NCI-H1092 treated with DMSO at 0.1 percent for 48 hours (cell line): ENCODE measurements at regions not wholly inside any gene's neighbourhood (a gene's known extent, or its start where the extent isn't known, plus 50 kb on each side); places are given as distances from the start of the nearest gene placed in this dataset.
"Not testable (repeated sequence)": the region's sequence is repeated elsewhere in the genome, so short reads cannot be mapped to it uniquely, and the experiment has no call there.

ENCODE experiments used
- DNase-seq: peaks from one replicate; lab custom pipeline; 2025; lab: John Stamatoyannopoulos, UW

DNA sequence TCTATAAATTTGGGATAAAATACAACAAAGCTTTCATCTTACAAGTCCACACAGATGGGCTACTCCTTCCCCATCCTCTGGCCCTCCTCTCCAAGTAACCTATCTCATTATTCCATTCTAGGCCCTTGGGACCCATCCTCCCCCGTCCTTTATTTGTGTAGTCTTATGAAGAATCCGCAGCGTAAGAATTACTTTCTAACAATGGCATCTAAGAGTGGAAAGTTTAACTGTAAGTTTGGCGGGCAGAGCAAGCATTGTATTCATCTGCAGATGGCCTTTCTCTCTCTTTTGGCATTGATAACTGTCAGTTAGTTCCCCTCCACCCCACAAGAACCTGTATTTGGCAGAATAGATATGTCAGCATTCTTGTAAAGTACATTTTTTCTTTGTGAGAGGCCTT, 91.9 kb upstream of the TSPAN2 start:
- no peak for DNase-seq

DNA sequence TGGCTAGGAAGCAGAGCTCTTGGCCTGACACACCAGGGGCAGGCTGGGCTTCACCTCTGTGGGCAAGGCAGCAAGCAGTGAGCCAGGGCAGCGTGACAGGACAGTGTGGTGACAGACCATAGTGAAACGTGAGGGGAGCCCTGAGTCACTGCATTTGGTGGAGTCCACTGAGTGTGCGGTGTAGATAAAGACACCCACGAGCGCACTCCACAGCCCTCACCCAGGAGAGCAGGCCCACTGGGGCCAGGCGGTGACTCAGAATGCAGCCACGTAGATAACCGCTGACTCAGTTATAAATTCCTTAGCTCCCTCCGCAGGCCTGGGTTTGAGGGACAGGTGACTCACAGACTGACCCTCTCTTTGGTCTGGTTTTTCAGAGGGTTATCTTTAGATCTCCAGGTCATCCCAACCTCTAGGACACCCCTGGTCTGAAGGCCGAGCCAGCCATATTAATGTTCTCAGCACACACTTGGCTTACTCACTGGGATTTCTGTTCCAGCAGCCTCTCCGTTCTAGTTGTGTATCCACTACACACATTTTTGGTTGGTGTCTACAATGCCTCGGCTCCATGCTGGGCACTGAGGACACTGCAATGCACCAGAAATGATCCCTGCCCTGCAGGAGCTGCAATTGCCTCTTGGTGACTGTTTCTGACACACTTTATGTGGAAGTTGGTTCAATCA, 90.2 kb upstream of the TSPAN2 start:
- no peak for DNase-seq

DNA sequence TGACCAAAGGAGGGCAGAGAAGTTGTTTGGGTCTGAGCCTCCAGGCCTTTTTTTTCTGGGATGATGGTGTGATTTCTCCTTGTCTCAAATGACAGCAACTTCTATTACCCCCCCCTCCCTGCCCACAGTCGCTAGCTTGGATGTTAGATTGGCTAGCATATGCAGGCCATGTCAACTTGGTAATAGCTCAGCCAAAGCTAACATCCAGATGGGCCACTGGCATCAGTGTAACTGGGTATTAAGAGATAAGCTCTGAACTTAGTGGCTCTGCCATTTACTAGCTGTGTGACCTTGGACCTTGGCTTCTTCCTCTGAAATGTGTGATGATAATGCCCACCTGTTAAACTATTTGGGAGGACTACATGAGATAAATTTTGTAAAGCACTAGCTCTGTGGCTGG, 86.9 kb upstream of the TSPAN2 start:
- DNase-seq, result no peak

DNA sequence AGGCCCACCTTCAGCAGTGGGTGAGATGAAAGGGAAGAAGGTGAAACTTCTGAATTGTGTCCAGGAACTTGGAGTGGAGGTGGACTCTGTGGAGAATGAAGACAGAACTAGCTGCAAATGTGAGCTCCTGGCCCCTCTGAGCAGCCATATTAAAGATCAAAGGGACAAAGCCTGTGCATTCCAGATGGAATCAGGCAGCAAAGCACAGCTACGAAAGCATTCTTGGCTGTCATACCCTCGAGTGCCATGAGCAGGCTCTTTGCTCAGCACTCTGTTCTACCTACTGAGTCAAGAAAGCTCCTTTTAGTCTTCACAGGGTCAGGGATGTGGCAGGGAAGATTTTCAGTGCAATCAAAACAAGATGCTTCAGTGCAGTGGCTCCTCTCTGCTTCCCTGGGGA, 86.3 kb upstream of the TSPAN2 start:
- DNase-seq, result no peak

DNA sequence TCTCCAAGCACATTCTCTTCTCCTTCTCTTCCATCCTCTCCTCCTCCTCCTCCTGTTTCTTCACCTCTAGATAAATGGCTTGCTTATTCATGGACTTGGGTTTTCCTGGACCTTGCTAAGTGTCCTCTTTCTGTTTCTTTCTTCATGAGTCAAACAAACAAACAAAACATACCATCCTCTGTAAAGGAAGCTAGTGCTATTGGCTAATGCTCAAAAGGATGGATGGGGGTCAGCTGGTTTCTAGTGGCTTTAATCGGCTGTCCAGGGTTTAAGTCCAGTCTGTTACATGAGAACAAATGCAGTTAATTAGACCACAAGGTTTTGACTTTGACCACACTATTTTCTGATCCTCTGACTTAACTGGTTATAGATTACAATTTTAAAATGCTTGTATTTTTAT, 83.8 kb upstream of the TSPAN2 start:
- no peak for DNase-seq

DNA sequence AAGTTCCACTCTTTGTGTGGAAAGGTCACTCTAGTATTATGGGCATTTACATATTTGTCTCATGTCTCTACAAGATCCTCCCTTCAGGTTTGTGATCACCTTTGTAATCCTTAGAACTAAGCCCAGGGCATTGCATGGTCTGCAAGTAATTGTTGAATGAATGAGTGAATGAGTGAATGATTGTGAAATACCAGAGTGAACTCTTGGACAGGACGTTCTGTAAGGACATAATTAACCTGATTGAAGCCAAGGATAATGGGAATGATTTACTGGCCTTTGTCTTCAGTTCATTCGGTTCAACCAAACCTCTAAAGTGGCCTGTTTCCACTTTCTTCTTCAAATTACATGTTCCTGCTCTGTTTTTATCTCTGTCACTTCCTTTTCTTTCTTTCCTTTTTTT, 83.0 kb upstream of the TSPAN2 start:
- DNase-seq, result no peak

DNA sequence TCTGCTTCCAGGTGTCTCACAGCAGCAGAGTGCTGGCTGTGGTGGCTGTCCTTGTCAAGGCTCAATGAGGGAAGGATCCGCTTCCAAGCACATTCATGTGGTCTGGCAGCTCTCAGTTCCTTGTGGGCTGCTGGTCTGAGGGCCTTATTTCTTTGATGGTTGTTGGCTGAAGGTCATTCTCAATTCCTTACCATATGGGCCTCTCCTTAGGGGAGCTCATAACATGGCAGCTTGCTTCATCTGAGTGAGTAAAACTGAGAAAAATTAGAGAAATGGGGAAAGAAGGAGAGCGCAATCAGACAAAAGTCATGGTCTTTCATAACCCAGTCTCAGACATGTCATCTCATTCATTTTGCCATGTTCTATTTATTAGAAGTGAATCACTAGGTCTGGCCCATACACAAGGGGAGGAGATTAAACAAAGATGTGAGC, 81.7 kb upstream of the TSPAN2 start:
- DNase-seq, result no peak

DNA sequence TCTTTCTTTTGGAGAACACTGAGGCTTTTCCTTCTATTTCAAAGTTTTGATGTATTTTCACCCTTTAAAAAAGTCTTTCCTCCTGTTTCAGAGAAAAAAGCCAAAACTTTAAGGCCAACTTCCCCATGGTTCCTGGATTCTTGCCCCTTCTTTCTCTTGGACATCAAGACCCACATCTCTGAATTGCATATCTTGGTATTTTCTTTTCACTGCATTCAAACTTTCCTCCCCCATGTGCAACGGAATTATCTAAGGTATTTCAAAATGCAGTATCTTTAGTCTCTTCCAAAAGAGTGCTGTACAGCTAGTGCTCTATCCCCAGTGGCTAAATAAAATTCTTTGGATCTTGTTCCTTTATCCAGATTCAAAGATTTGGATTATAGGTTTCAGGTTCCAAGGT, 81.1 kb upstream of the TSPAN2 start:
- DNase-seq, result no peak

DNA sequence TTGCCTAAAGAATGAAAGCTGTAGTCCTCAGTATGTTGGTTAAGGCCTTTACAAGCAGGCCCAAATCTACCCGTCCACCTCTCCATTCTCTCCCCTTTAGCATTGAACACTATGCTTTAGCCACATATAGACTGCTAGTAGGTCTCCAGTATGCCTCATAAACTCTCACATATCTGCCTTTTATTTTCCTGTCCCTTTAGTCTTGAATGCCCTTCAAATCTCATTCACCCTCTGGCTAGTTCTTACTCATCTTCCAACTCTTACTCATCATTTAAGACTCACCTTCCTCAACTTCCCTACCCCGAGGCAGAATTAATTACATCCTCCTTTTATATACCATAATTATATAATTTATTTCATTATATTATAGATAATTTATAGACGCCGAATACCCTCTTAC, 78.7 kb upstream of the TSPAN2 start:
- no peak for DNase-seq

DNA sequence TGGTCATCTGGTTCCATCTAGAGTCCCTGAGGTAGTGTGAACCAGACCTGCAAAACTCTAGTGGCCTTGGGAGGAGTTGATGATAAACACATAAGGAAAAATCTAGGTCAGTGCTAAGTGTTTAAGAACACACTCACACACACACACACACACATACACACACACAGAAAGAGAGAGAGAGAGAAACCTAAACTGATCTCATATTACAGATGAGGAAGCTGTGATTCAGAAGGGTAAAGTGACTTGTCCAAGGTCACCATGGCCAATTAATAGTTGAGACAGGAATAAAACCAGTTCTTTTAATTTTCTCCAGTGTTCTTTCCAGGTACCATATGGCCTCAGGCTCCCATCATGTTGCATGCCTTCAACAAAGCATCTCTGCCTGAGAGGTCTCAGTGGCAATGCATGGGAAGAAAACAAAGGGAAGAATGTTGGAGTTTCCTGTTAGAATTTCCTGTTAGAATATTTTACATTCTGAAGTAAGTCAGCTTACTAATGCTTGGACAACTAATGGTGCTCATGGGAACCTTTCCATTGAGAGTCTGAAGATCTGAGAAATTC, 77.3 kb upstream of the TSPAN2 start:
- no peak for DNase-seq

DNA sequence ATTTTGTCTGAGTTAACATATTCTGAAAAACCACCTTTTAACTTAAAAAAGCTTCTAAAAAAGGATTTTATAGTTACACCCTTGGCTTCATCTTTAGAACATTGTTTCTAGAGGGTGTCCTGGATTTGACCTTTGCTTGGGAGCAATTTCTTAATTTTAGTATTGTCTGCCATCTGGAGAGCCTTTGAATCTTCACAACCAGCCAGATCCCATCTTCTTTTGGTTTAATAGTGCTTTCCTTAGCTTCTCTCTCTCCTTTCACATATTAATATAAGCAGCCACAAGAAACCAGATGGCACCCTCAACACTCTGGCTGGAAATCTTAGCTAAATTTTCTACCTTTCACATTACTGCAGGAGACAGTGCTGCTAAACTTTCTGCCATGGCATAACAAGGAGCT, 76.5 kb upstream of the TSPAN2 start:
- no peak for DNase-seq

DNA sequence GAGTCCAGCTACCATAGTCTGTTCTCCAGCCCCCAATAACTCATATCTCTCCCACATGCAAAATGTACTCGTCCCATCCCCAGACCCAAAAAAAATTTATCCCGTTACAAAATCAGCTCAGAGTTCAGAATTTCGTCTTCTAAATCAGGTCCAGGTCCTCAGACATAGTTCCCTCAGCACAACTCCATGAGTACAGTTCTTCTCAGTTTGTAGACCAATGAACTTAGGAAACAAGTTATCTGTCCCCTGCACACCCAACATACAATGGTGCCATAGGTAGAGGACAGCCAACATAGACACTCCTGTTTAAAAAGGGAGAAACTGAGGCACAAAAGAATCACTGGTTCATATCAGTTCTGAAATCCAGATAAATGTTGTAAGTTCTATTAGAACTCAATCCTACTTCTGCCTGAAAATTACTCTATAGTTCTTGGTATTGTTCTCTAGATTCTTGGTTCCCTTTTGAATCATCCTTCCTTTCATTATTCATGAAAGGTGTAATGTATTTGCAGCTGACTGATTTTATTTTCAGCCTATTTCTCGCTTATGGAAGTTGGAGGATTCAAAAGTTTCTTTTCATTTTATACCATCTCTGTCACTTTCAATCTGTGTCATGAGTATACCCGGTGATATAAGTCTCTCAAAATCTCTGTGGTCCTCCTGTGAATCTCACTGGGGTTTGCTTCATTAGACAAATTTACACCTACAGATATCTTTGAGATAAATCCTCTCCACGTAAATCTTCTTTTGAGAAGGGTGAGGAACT, 75.8 kb upstream of the TSPAN2 start:
- no peak for DNase-seq

DNA sequence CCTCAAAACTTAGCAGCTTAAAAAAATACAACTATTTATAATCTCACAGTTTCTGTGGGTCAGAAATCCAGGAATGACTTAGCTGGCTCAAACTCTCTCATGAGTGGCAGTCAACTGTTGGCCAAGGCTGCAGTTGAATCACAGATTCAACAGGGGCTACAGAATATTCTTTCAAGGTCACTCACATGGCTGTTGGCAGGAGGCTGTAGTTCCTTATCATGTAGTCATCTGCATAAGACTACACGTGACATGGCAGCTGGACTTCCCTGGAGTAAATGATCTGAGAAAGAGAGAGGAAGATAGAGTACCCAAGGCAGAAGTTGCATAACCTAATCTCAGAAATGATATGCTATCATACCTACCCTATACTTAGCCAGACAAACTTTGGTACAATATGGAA, 75.2 kb upstream of the TSPAN2 start:
- no peak for DNase-seq

DNA sequence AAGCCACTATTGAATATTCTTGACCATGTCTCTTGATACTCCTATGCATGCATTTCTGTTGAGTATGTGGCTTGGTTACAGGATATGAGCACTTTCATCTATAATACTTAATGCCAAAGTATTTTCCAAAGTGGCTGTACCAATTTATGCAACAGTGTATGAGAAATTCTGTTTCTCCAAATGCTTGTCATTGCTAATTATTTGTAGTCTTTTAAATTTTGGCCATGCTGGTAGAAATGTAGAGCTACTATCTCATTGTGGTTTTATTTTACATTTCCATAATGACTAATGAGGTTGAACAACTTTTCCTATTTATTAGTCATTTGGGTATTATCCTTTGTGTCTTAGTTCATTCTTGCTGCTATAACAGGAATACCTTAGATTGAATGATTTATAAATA, 71.4 kb upstream of the TSPAN2 start:
- no peak for DNase-seq

DNA sequence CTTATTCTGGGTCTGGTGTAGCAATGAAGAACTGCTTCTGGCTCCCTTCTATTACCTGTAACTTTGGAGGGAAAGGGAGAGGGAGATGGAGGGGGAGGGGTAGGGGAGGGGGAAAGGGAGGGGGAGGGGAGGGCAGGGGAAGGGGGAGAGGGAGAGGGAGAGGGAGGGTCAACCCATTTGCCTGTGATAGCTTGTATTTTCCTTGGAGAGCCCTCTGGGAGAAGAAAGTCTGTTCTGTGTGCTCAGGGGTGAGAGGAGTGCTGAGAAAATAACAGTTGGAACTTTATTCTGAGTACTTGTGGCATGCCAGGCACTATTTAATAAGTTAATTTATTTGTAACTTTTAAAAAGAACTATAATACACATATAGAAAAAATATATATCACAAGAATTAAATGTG, 70.7 kb upstream of the TSPAN2 start:
- no peak for DNase-seq

DNA sequence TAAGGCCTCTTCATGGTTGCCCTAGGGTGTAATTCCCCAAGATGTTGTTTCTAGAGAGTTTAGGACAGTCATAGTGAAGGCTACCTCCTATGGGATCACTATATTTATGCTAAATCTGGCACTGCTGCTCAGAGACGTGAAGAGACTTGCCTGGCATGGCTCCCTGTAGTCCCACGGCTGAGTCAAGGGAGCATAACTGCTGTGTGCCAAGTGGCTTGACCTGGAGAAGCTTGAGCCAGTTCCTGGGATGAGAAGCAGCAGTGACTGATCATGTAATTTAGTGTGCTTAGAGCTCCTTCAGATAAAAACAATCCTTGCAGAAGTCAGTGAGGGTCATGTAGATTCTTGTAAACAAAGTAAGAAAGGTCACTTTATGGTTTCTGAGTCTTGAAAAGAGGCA, 68.9 kb upstream of the TSPAN2 start:
- DNase-seq, result no peak

DNA sequence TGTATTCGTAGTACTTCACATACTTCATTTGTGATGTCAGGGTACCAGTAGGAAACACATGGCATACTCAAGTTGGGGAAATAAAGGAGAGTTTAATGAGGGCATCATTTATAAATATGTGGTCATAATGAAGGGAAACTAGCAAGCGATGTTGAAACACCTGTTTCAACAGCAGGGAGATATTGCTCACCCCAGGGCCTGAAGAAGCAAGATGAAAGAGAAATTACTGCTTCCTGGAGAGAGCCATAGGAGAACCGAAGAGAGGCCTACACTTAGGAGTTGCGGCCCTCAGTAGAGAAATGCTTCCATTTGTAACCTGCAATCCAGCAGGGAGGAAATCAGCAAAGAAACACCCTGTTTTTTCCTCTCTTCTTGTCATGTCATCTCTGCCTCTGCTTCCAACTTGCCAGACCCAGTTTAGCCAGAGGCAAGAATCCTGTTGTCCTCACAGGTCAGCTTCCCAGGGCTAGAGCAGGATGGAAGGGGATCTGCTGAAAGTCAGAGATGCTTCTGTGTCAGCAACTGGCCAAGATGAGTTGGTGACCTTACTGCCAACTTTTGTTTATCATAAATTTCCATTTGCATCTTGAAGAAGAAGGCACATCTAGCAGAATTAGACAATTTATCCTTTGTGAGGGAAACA, 67.6 kb upstream of the TSPAN2 start:
- DNase-seq, result no peak

DNA sequence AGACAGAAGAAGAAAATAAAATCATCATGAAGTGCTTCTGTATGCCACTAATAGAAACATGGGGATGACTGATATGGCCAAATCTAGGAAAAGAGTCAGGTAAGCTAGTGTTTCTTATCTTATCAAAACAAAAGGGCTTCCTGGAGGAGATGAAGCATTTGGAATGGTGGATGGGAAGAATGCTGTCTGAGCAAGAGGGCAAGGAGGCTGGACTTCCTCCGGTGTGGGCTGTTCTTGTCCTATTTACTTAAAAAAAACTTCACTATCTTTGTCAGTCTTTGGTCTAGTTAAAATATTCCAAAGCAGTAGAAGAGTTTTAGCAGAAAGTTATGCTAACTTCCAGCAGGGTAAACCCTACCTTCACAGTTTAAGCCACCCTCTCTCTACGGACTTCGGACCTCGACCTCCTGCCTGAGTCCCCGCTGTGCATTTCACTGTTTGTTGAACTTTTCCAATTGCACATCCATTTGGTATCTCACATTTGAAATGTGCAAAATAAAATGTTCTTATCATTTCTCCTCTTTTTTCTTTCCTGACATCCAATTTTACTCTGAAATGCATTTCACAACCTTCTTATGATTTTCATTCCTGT, 64.8 kb upstream of the TSPAN2 start:
- DNase-seq, result no peak

DNA sequence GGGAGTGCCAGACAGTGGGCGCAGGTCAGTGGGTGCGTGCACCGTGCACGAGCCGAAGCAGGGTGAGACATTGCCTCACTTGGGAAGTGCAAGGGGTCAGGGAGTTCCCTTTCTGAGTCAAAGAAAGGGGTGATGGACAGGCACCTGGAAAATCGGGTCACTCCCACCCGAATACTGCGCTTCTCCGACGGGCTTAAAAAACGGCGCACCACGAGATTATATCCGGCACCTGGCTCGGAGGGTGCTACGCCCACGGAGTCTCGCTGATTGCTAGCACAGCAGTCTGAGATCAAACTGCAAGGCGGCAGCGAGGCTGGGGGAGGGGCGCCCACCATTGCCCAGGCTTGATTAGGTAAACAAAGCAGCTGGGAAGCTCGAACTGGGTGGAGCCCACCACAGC, 58.6 kb upstream of the TSPAN2 start:
- not testable (repeated sequence) for DNase-seq

DNA sequence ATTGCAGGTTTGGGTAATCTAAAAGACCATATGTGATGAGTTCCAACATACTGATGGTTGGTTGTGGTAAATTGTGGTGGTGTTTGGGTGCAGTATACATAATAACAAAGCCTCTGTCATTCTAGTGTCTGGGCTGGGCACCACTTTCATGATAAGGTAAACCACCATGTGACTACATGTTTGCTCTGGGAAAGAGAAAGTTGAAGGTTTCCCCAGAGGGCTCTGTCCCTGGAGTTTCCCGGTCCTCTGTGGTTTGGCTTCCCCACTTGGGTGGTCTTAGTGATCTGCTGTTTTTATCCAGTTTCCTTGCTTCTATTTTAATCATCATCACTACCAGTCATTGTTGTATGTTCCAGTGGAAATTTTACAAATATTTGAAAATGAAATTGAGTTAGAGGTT, 55.9 kb upstream of the TSPAN2 start:
- no peak for DNase-seq

DNA sequence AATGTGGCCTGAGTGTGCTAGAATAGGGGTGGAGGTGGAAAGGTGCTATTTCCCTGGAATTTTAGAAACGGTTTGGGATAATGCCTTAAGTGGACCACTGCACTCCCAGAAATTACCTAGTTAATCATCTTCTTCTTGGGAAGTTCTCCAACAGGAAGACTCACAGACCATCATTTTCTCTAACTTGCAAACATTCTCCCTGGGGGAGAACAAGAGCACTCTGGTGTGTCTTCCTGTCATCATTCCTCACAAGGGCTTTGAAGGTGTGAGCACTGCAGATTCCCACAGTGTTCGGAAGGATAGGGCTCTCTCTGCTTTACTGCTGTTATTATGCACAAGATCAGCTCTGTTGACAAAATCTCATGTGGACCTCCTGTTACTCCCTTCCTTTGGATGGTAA, 54.9 kb upstream of the TSPAN2 start:
- DNase-seq, result no peak

DNA sequence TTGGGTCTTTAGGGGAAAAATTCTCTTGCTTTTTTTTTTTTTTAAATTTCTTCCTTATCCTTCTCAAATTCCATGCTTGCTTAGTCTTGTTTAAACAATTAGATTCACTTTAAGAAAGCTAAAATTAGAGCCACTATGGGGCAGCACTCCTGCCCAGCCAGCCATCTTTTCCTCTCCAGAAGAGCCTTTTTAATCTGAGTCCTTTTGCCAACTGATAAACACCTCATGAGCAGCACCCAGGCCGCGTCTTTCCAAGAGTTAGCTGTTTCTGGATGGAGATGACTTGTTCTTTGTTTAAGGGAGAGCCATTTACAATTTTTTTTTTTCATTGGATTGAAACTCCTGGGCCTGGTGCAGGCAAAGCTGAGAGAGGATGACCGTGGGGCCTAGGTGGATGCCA, 53.3 kb upstream of the TSPAN2 start:
- peak; percentile 51 for DNase-seq

DNA sequence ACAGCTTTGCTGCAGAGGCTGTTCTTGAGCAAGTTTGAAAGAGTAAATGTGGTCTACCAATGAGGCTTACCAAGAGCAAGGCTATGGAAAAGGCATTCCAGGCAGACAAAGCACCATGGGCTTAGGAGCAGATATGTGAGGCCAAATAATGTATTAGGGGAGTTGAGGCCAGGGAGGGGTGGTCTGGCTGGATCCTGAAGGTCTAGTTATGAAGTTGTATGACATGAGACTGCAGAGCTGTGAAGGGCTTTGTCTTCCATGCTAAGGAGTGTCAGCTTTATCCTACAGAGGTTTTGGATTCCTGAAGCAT, 51.8 kb upstream of the TSPAN2 start:
- DNase-seq, result no peak
